Stimulated activated CD4-positive, alpha-beta T cell treated with anti-CD3 and anti-CD28 coated beads, Interleukin-2, amount 100 ng/mL, for 48 hours (primary cell): ENCODE measurements at regions not wholly inside any gene's neighbourhood (a gene's known extent, or its start where the extent isn't known, plus 50 kb on each side); places are given as distances from the start of the nearest gene placed in this dataset.
"Not testable (repeated sequence)": the region's sequence is repeated elsewhere in the genome, so short reads cannot be mapped to it uniquely, and the experiment has no call there.

Experiments
- DNase-seq, 2 donors: peaks; one replicate each; pipeline ENCODE4 v3.0.0-alpha.2; 2020

GRCh38 chr5:125452991-125453390 lies 706.6 kb upstream of the ZNF608 start:
- no peak for DNase-seq

- no peak for DNase-seq
Measured at GRCh38 chr5:125455041-125455440, 708.6 kb upstream of the ZNF608 start.

DNA sequence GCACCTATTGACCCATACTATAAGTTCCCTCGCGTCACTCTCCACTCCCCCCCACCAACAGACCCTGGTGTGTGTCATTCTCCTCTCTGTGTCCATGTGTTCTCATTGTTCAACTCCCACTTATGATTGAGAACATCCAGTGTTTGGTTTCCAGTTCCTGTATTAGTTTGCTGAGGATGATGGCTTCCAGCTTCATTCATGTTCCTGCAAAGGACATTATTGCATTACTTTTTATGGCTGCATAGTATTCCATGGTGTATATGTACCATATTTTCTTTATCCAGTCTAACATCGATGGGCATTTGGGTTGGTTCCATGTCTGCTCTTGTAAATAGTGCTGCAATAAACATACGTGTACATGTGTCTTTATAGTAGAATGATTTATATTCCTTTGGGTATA lies 709.6 kb upstream of the ZNF608 start:
- not testable (repeated sequence) for DNase-seq

DNA sequence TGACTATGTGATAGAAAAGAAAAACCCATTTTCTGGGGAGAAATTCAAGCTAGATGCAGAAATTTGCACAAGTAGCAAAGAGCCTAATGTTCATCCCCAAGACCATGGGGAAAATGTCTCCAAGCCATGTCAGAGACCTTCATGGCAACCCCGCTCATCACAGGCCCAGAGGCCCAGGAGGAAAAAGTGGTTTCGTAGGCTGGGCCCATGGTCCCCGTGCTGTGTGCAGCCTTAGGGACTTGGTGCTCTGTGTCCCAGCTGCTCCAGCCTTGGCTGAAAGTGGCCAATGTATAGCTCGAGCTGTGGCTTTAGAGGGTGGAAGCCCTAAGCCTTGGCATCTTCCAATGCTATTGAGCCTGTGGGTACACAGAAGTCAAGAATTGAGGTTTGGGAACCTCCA lies 711.2 kb upstream of the ZNF608 start:
- DNase-seq, result no peak

DNA sequence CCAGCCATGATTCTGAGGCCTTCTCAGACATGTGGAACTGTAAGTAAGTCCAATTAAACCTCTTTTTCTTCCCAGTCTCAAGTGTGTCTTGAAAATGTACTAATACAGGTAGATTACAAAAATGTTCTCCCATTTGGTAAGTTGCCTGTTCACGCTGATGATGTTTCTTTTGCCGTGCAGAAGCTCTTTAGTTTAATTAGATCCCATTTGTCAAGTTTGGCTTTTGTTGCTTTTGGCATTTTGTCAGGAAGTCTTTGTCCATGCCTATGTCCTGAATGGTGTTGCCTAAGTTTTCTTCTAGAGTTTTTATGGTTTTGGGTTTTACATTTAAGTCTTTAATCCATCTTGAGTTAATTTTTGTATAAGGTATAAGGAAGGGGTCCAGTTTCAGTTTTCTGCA lies 712.5 kb upstream of the ZNF608 start:
- not testable (repeated sequence) for DNase-seq

DNA sequence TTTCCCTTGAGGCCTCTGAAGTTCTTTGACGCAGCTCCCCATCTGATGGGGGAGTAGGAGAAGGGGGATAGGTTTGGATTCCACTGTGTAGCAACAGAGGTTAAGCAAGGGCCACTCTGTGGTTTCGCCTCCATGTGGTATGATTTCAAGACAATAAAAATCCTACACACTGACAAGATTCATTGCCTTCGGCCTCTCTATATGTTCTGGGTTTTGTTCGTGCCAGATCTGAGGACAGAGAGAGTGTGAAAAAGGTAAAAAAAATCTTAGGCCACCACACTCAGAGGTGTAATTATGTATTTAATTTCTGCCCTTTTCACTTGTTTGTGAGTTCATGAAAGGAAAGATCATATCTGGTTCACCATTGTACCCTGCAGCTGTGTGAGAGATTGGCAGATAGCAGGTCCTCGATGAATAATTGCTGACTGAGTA lies 715.2 kb upstream of the ZNF608 start:
- DNase-seq, result no peak

DNA sequence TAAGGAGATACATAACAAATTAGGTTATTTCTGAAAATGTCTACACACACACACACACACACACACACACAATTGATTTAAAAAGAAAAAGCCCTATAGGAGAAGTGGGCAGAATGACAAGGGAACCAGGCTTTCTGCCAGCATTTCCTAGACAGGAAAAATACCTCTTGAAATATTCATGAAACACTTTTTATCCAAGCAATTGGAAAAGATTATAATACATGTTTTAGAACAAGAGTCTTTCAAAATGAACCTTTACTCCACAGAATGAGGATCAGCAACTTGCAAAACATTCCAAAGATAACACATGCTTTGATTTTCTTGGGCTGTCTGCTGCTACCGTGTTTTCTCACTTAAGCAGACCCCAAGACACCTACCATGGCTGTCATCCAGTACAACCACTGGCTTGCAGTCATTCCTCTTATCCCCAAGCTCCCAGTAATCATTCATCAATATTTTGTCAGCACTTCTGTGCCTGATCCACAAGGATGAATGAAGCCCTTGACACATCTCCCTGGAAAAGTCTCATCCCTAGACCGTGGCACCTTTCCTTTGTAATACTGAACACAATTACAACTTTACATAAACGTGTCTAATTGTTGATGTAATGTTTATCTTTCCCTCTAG lies 717.1 kb upstream of the ZNF608 start:
- no peak for DNase-seq

DNA sequence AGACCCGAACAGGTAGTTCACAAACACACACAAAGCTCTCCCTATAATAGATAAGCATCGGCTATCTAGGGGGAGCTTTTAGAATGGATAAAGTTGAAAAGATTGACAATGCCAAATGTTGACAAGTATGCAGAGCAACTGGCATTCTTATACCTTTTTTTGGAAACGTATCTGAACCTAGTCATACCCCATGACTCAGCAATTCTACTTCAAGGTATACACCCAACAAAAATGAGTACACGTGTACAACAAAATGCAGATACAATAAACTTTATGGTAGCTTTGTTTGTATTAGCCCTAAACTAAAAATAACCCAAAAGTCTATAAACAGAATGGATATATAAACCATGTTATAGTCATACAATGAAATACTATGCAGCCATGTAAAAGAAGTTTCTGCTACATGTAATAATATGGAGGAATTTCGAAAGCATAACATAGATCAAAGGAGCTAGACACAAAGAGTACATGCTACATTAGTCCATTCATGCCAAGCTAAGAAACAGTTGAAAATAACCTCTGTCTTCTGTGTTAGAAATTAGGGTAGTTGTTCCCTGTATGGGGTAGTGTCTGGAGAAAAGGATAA lies 718.5 kb upstream of the ZNF608 start:
- no peak for DNase-seq

- DNase-seq, result no peak
Measured at GRCh38 chr5:125465703-125466102, 719.3 kb upstream of the ZNF608 start.

DNA sequence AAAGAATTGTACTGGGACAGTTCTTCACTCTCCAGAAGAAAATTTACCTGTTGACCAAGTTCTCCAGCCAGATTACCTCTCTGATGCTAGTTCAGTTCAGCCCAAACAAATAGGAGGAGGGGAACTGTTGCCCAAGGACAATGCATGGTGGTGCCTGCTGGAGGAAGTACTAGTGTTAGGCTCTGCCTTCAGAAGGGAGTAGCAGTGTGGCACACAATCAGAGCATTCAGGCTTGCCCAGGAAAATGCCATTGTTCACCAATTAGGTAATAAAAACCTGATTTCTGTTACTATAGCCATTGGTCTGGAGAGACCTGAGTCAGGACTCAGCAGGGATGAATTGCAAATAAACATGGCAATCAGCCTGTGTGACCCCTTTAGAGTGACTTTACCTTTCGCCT lies 720.8 kb upstream of the ZNF608 start:
- no peak for DNase-seq

GRCh38 chr5:125470280-125470902 lies 724.0 kb upstream of the ZNF608 start:
- DNase-seq, result no peak

DNA sequence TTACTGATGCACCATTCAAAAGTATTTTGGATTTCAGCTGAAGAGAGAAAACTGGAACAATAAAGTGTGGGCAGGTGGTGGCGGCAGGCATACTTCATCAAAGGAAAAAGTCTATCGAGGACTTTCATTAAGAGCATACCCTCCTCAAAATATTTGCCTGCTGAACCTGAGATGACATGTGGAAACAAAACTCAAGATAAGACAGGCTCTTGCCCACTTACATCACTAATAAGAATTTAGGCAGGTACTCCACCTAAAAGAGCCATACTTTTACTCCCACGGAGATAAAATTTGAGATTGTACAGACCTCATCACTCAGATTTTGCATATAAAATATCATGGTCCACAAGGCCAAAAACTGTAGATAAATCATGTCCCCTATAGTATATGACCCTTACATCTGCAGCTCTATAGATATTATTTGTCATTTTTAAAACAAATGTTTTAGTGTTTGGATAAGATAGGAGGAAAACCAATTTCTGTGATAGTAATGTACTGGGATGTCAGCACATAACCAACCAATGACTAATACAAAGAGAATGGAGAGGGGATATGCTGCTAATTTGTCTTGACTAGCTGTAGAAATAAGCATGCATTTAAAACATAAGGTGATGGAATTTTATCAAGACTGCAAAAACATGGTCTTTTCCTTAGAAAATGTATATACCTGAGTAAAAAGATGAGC lies 730.6 kb upstream of the ZNF608 start:
- DNase-seq, result no peak

DNA sequence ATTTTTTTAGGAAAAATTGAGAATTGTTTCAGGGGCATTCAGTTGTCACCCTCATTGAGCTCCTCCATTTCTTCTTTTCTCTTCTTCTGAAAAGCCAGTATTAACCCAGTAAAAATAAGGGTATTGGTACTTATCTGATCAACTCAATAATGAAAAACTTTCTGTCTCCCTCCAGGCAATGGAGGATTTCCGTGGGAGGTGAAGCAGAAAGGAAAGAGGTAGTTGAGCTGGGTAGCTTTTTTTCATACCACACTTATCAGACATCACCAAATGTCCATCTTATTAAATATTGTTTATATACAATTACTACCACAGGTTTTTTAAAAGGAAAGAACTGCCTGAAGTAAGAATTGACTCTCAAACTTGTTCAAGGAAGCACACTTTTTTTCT lies 731.1 kb upstream of the ZNF608 start:
- no peak for DNase-seq

DNA sequence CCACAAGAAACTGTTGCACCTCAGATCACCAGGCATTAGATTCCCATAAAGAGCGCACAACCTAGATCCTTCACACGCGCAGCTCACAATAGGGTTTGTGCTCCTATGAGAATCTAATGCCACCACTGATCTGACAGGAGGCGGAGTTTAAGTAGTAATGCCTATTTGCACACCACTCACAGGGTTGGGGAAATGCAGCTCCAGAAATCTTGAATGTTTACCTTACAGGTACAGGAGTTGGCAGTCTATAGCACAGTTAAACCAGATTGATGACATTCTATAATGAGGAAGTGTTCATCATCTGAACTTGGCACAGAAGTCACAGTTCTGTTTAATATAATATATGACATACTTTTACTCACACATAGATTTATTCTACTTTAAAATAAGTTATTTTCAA lies 732.2 kb upstream of the ZNF608 start:
- no peak for DNase-seq

DNA sequence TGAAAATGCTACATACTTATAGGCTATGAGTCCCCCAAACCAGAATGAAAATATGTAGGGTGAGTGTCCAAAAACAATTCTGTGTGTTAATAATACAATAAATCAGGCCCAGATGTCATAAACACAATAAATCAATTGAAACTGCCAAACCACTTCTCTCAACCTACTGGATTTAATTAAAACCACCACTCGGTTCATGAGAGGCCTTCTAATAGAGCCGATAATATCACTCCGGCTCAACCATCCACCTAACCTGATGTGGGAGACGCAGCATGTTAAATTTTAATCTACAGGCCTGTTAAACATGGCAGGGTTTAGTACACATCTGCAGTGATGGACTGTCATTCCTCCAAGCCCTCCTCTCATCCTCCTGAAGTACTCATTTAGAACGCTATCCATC lies 734.5 kb upstream of the ZNF608 start:
- DNase-seq, result no peak

GRCh38 chr5:125481506-125482465 lies 735.3 kb upstream of the ZNF608 start:
- DNase-seq, result no peak

DNA sequence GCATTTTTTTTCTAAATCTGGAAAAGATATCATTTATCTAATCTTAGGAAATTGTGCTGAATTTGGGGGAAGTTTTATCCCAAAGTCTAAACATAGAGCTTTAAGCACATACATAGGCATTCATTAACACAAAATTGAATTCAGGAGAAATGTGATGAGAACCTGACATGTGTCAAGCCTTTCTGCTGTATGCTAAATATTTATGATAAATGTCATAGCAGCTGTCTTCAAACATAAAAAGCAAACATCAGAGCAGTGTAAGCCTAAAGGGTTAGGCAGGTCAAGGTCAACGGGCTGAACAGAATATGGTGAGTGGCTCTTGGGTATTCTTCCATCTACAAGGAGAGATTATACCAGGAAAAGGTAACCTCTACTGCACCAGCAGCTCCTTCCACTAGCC lies 737.2 kb upstream of the ZNF608 start:
- DNase-seq, result no peak

- DNase-seq, result no peak
Measured at GRCh38 chr5:125484272-125484741, 737.9 kb upstream of the ZNF608 start.

DNA sequence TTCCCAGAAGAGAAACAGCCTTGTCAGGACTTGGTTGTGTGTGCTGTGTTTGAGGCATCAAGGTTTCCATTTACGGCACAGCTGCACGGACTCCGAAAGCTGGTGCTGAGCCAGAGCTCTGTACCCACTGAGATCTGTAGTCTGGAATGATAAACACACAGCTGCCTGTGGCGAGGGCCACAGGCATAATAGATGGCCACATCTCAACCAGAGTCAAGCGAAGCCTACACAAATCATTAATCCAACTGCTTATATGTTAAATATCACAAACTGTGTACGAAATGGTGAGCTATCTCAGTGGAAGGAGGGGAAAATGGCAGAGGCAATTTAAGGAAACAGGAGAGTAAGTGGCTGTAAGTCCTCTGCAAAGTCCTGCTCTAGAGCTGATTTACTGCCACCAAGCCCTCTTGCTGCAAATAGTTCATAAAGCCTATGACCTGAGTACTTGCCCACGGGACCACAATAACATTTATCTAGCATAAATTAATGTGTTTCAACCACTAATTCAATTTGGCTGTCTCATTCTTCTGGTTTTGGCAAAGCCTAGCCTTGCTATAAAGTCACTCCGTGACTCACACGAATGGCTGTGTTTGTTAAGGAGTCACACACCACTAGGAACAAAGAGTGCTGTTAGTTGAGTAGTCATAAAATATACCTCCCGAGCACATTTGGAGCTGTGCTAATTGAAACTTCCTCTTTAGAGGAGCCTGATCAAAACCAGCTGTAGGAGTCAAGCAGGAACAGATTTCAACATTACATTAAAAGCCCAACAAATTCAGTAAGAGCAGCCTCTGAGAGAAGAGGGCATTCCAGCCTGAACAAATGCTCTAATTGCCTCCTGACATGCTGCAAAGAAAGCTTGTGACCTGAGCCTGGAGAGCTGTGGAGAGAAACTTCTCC lies 738.6 kb upstream of the ZNF608 start:
- no peak for DNase-seq

GRCh38 chr5:125485771-125486170 lies 739.3 kb upstream of the ZNF608 start:
- DNase-seq, result no peak

DNA sequence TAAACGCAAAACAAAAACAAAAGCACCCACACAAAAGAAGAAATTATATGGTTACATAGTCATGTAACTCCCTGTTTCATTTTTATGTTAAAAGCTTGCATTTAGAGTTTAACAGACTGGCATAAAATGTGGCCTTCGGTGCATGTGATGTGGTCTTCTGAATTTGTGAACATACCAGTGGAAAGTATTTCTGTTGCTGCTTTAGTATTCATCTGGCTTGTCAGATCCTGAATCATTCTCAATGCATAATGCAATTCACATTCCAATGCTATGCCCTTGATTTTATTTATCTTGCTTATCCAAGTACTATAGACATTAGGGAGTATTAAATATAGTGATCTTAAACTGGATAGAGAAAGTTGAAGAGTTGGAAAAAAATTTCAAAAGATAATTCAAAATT lies 740.2 kb upstream of the ZNF608 start:
- no peak for DNase-seq

GRCh38 chr5:125487231-125487630 lies 740.8 kb upstream of the ZNF608 start:
- DNase-seq, result no peak
